OCI-LY7 (cell line): ENCODE measurements at regions not wholly inside any gene's neighbourhood (a gene's known extent, or its start where the extent isn't known, plus 50 kb on each side); places are given as distances from the start of the nearest gene placed in this dataset.

Experiments used
- CTCF ChIP-seq: fragments of 200-600 bp; sonication (generic); conservative IDR thresholded peaks from 2 replicates; pipeline ENCODE4 v1.5.1; 2014; ENCODE audit warnings: mild to moderate bottlenecking, antibody characterized with exemption, low read length, moderate library complexity, mixed read lengths
- EZH2phosphoT487 ChIP-seq: fragments of 200-600 bp; sonication (generic); IDR thresholded peaks from 2 replicates; pipeline ENCODE4 v1.6.1; 2018; ENCODE audit warnings: low read depth, borderline replicate concordance, mild to moderate bottlenecking, mixed run types, antibody characterized with exemption, low read length, moderate library complexity, mixed read lengths

- TF ChIP-seq CTCF, result no peak
- TF ChIP-seq EZH2phosphoT487, result no peak
These were observed 310.6 kb downstream of the NSUN3 start for GRCh38 chr3:94373456-94373855.
